Right atrium auricular region (tissue), 2 donors: ENCODE measurements at regions not wholly inside any gene's neighbourhood (a gene's known extent, or its start where the extent isn't known, plus 50 kb on each side); places are given as distances from the start of the nearest gene placed in this dataset.

Experiments
- DNase-seq: peaks from one replicate; pipeline ENCODE4 v3.0.0-alpha.2; 2019; ENCODE audit warnings: low spot score
- H3K27ac ChIP-seq, 2 donors: fragments of 200-600 bp; sonication (generic); 1 replicate in 1 of 2; 2 replicates in 1 of 2; pipeline ENCODE4 v1.5.1; 2016 to 2019
- H3K27me3 ChIP-seq, 2 donors: fragments of 200-600 bp; sonication (generic); one replicate each; pipeline versions ENCODE4 v1.5.1 to v1.6.0; 2017 to 2019
- H3K36me3 ChIP-seq: fragments of 200-600 bp; sonication (generic); one replicate; pipeline ENCODE4 v1.5.1; 2016
- H3K4me1 ChIP-seq, 2 donors: fragments of 200-600 bp; sonication (generic); one replicate each; pipeline versions ENCODE4 v1.5.1 to v1.6.0; 2017 to 2019
- H3K4me3 ChIP-seq, 2 donors: fragments of 200-600 bp; sonication (generic); 1 replicate in 1 of 2; 2 replicates in 1 of 2; pipeline ENCODE4 v1.5.1; 2017 to 2019; ENCODE audit warnings: mild to moderate bottlenecking in 1 of 2, moderate library complexity in 1 of 2
- H3K9me3 ChIP-seq, 2 donors: fragments of 200-600 bp; sonication (generic); one replicate each; pipeline ENCODE4 v1.5.1; 2019
- TF ChIP-seq, protein P1 (sequence below), 2 donors: fragments of 200-600 bp; sonication (generic); IDR thresholded peaks; one replicate each; pipeline ENCODE4 v1.5.1; 2019; ENCODE audit warnings: antibody characterized with exemption in 2 of 2

DNA sequence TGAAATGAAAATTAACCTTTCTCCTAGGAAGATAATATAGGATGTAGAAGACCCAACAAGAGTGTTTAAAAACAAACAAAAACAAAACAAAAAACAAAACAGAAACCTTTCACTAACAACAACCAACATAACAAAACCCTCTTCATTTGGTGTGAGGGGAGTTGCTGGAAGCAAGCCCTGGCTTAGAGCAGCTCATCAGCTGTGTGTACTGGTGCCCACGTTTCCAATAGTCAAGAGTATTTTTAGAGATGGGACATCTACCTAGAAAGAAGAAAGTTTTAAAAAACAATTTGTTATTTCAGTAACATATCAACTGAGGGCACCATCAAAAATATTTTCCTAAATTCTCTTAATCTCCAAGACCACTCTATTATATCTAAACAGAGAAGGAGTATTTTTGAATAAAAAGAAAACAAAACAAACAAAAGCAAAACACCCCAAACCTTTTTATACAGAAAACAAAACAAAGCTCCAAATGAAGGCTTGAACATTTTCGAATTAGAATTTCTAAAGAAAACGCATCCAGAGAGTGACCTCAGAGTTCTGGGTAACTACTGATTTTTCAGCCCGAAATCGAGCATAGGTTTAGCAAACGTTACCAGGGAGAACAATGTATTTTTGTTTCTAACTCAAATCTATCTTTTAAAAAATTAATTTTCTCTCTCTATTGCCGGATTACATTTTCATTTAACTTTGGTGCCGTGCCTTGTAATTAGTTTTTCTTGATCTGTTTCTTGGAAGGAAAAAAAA, 134.6 kb downstream of the INSIG2 start:
- TF ChIP-seq, protein P1, sequence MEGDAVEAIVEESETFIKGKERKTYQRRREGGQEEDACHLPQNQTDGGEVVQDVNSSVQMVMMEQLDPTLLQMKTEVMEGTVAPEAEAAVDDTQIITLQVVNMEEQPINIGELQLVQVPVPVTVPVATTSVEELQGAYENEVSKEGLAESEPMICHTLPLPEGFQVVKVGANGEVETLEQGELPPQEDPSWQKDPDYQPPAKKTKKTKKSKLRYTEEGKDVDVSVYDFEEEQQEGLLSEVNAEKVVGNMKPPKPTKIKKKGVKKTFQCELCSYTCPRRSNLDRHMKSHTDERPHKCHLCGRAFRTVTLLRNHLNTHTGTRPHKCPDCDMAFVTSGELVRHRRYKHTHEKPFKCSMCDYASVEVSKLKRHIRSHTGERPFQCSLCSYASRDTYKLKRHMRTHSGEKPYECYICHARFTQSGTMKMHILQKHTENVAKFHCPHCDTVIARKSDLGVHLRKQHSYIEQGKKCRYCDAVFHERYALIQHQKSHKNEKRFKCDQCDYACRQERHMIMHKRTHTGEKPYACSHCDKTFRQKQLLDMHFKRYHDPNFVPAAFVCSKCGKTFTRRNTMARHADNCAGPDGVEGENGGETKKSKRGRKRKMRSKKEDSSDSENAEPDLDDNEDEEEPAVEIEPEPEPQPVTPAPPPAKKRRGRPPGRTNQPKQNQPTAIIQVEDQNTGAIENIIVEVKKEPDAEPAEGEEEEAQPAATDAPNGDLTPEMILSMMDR (IDR thresholded peaks at IDR 0.05), result no peak
- no peak for DNase-seq
- Histone ChIP-seq H3K36me3 (no peaks in the 10 kb centered on the region), H3K27ac (no peak overlapping the region), H3K27me3 (peaks cover 33% of the 10 kb centered on the region in 2 donors), H3K4me1 (peaks cover 0 to 15% of the 10 kb centered on the region in 2 donors), H3K9me3 (no peaks in the 10 kb centered on the region), H3K4me3 (no peak overlapping the region)

DNA sequence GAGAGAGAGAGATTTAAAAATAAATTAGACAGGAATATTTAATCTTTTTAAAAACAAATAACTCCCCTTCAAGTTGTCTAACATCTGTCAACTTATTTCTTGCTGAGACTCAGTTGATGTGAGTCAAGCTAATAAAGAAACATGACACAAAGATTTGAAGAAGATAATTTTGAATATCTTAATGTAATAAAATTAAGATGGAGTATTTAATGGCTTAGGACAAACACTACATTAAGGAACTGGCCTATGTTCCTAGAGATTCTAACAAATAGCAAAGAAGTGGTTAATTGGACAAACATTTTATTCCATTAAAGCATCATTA, 134.0 kb downstream of the INSIG2 start:
- peaks cover 33% of the 10 kb centered on the region in 2 donors for H3K27me3 ChIP-seq

DNA sequence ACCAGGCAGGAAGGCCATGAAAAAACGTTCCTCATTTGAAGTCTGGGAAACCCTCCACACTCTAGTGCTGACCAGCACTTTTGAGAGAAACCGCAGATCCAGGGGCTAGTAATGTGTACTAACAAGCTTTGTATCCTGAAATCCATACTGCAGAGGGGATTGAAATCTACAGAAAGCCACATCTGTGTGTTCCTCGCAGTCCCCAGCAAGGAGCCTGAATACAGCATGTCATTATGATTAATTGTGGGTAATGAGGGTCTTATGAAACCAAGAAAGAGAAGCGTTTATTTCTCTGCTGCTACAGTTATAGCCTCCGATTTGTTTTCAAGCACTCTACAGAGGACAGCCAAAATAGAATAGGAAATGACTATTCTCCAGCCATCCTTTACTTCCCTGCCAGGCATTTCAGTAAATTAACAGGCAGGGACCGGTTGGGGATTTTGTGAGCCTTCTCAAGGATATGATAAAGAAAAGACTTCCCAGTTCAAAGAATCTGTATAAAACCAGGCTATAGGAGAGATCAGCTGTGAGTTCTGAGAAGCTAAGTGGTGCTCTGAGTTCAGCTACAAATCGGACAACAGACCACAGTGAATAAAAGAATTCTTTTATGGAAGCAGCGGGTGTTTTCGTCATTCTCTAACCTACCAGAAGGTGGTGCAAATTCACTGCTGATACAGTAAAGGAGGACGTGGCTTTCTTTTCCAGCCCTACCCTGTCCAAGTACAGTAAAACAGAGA, 133.4 kb downstream of the INSIG2 start:
- DNase-seq, result no peak
- H3K4me3 ChIP-seq, result no peak overlapping the region
- TF ChIP-seq, protein P1 (IDR thresholded peaks at IDR 0.05), result peak; percentile 39 to 70
- H3K27me3 ChIP-seq, result peaks cover 33% of the 10 kb centered on the region in 2 donors
- H3K9me3 ChIP-seq, result no peaks in the 10 kb centered on the region
- H3K27ac ChIP-seq, result no peak overlapping the region
- no peaks in the 10 kb centered on the region for H3K36me3 ChIP-seq
- H3K4me1 ChIP-seq, result peaks cover 0 to 15% of the 10 kb centered on the region in 2 donors

More for the DNA sequence above, 134.0 kb downstream of the INSIG2 start:
- no peak for DNase-seq
- Histone ChIP-seq H3K27ac (no peak overlapping the region), H3K4me3 (no peak overlapping the region), H3K9me3 (no peaks in the 10 kb centered on the region), H3K4me1 (peaks cover 0 to 15% of the 10 kb centered on the region in 2 donors), H3K36me3 (no peaks in the 10 kb centered on the region)
- TF ChIP-seq, protein P1 (IDR thresholded peaks at IDR 0.05), result no peak

DNA sequence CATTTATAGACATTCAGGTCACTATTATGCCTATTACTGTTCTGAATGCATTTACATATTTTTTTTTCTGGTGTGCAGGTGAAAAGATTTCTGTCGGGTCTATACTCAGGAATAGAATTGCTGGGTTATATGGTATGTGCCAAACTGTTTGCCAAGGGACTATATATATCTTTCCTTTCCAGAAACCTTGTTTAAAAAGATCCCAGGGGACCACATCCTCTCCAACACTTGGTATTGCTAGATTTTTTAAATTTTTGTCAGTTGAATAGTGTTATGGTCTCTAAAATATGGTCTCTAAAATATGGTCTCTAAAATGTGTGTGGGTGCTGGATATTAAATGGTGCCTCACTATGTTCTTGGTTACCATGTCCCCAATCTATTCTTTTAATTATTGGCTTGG, 131.3 kb downstream of the INSIG2 start:
- Histone ChIP-seq H3K4me3 (no peak overlapping the region), H3K9me3 (peaks cover 0 to 4% of the 10 kb centered on the region in 2 donors), H3K27me3 (peaks cover 20% of the 10 kb centered on the region in 2 donors), H3K36me3 (no peaks in the 10 kb centered on the region), H3K27ac (no peak overlapping the region), H3K4me1 (peaks cover 0 to 14% of the 10 kb centered on the region in 2 donors)
- DNase-seq, result no peak
- TF ChIP-seq, protein P1 (IDR thresholded peaks at IDR 0.05), result no peak

DNA sequence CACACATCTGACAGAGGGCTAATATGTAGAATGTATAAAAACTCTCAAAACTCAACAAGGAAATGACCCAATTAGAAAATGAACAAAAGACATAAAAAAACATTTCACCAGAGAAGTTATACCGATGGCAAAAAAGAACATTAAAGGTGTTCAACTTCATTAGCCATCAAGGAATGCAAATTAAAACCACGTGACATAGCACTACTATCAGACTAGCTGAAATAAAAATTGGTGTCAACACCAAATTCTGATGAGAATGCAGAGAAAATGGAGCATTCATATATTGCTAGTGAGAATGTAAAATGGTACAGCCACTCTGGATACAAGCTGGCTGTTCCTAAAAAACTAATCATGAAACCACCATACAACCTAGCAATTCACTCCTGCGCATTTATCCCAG, 128.0 kb downstream of the INSIG2 start:
- Histone ChIP-seq H3K4me3 (no peak overlapping the region), H3K9me3 (peaks cover 0 to 10% of the 10 kb centered on the region in 2 donors), H3K36me3 (no peaks in the 10 kb centered on the region), H3K27ac (no peak overlapping the region), H3K27me3 (no peaks in the 10 kb centered on the region), H3K4me1 (no peaks in the 10 kb centered on the region)
- TF ChIP-seq, protein P1 (IDR thresholded peaks at IDR 0.05), result no peak
- DNase-seq, result no peak
